HG02884 (cell line): ENCODE measurements at regions not wholly inside any gene's neighbourhood (a gene's known extent, or its start where the extent isn't known, plus 50 kb on each side); places are given as distances from the start of the nearest gene placed in this dataset.

Experiments
- ATAC-seq: cut with Tn5 transposase; IDR thresholded peaks from one replicate; pipeline ENCODE4 v1.9.1; 2021; ENCODE audit warnings: mild to moderate bottlenecking, moderate library complexity; ENCODE audit not compliant: unreplicated experiment

- ATAC-seq = no peak
Measured at GRCh38 chr2:174669336-174669735, 71.7 kb upstream of the WIPF1 start.

GRCh38 chr2:174668075-174668474 is 70.5 kb upstream of the WIPF1 start:
- ATAC-seq = no peak

GRCh38 chr2:174667250-174667860 is 69.8 kb upstream of the WIPF1 start:
- ATAC-seq = no peak

- ATAC-seq = no peak
Measured at GRCh38 chr2:174666845-174667244, 69.2 kb upstream of the WIPF1 start.

- no peak for ATAC-seq
Measured at GRCh38 chr2:174666312-174666711, 68.7 kb upstream of the WIPF1 start.

- ATAC-seq = no peak
Measured at GRCh38 chr2:174664084-174664759, 66.6 kb upstream of the WIPF1 start.

- no peak for ATAC-seq
Measured at GRCh38 chr2:174663550-174663949, 65.9 kb upstream of the WIPF1 start.

- no peak for ATAC-seq
Measured at GRCh38 chr2:174662859-174663258, 65.3 kb upstream of the WIPF1 start.

- no peak for ATAC-seq
Measured at GRCh38 chr2:174662459-174662858, 64.9 kb upstream of the WIPF1 start.

- no peak for ATAC-seq
Measured at GRCh38 chr2:174660984-174661675, 63.5 kb upstream of the WIPF1 start.

- no peak for ATAC-seq
Measured at GRCh38 chr2:174659069-174659900, 61.7 kb upstream of the WIPF1 start.

- no peak for ATAC-seq
Measured at GRCh38 chr2:174656676-174657176, 59.1 kb upstream of the WIPF1 start.

GRCh38 chr2:174656035-174656434 is 58.4 kb upstream of the WIPF1 start:
- ATAC-seq = no peak

- no peak for ATAC-seq
Measured at GRCh38 chr2:174654419-174654941, 56.9 kb upstream of the WIPF1 start.

GRCh38 chr2:174648896-174649295 is 51.3 kb upstream of the WIPF1 start:
- no peak for ATAC-seq
